Progenitor cell of endocrine pancreas (in vitro differentiated cells): ENCODE measurements at regions not wholly inside any gene's neighbourhood (a gene's known extent, or its start where the extent isn't known, plus 50 kb on each side); places are given as distances from the start of the nearest gene placed in this dataset.

Experiments used
- DNase-seq: peaks from one replicate; pipeline ENCODE4 v3.0.0; 2021; ENCODE audit warnings: low spot score; ENCODE audit not compliant: unreplicated experiment
- H3K27ac Mint-ChIP-seq: 2 replicates; pipeline ENCODE4 v1.8.0; 2021; ENCODE audit warnings: mild to moderate bottlenecking, moderate library complexity, mixed read lengths
- H3K27me3 Mint-ChIP-seq: 2 replicates; pipeline ENCODE4 v1.8.0; 2021; ENCODE audit warnings: mixed read lengths
- H3K36me3 Mint-ChIP-seq: 2 replicates; pipeline ENCODE4 v1.8.0; 2022; ENCODE audit warnings: mixed read lengths; ENCODE audit not compliant: insufficient read depth
- H3K4me1 Mint-ChIP-seq: 2 replicates; pipeline ENCODE4 v1.8.0; 2021; ENCODE audit warnings: low read depth, mixed read lengths
- H3K4me3 Mint-ChIP-seq: 2 replicates; pipeline ENCODE4 v1.8.0; 2021; ENCODE audit warnings: low read depth, mild to moderate bottlenecking, moderate library complexity, mixed read lengths
- H3K9me3 Mint-ChIP-seq: 2 replicates; pipeline ENCODE4 v1.8.0; 2021; ENCODE audit warnings: low read depth, mixed read lengths
- CTCF ChIP-seq: fragments of 200-600 bp; sonication (generic); IDR thresholded peaks from one replicate; pipeline ENCODE4 v1.5.0; 2021; ENCODE audit warnings: antibody characterized with exemption, mild to moderate bottlenecking; ENCODE audit not compliant: unreplicated experiment

- H3K27me3 Mint-ChIP-seq: peaks cover 8% of the 10 kb centered on the region
- no peak for DNase-seq
- peaks cover 2% of the 10 kb centered on the region for H3K4me1 Mint-ChIP-seq
- H3K9me3 Mint-ChIP-seq: no peaks in the 10 kb centered on the region
- TF ChIP-seq CTCF: no peak
- no peaks in the 10 kb centered on the region for H3K36me3 Mint-ChIP-seq
- H3K27ac Mint-ChIP-seq: no peak overlapping the region
- no peak overlapping the region for H3K4me3 Mint-ChIP-seq
These were observed 417.3 kb upstream of the MARCKS start for GRCh38 chr6:113439866-113440265.

GRCh38 chr6:113442040-113442439 lies 415.1 kb upstream of the MARCKS start:
- Mint-ChIP-seq H3K9me3 (no peaks in the 10 kb centered on the region), H3K4me3 (no peak overlapping the region), H3K4me1 (peaks cover 2% of the 10 kb centered on the region), H3K36me3 (no peaks in the 10 kb centered on the region), H3K27me3 (peaks cover 8% of the 10 kb centered on the region), H3K27ac (no peak overlapping the region)
- TF ChIP-seq CTCF: no peak
- DNase-seq: no peak

- H3K27me3 Mint-ChIP-seq: peaks cover 3% of the 10 kb centered on the region
- no peaks in the 10 kb centered on the region for H3K9me3 Mint-ChIP-seq
- DNase-seq: no peak
- H3K36me3 Mint-ChIP-seq: no peaks in the 10 kb centered on the region
- no peaks in the 10 kb centered on the region for H3K4me1 Mint-ChIP-seq
- TF ChIP-seq CTCF: no peak
- no peak overlapping the region for H3K27ac Mint-ChIP-seq
- no peak overlapping the region for H3K4me3 Mint-ChIP-seq
These were observed 411.9 kb upstream of the MARCKS start for GRCh38 chr6:113445201-113445600.

GRCh38 chr6:113447088-113447831 lies 409.9 kb upstream of the MARCKS start:
- no peak overlapping the region for H3K27ac Mint-ChIP-seq
- H3K4me3 Mint-ChIP-seq: no peak overlapping the region
- TF ChIP-seq CTCF: no peak
- no peaks in the 10 kb centered on the region for H3K4me1 Mint-ChIP-seq
- no peak for DNase-seq
- H3K9me3 Mint-ChIP-seq: no peaks in the 10 kb centered on the region
- no peaks in the 10 kb centered on the region for H3K36me3 Mint-ChIP-seq
- H3K27me3 Mint-ChIP-seq: no peaks in the 10 kb centered on the region

- Mint-ChIP-seq H3K4me3 (no peak overlapping the region), H3K36me3 (no peaks in the 10 kb centered on the region), H3K9me3 (no peaks in the 10 kb centered on the region), H3K4me1 (no peaks in the 10 kb centered on the region), H3K27ac (no peak overlapping the region), H3K27me3 (peaks cover under 1% of the 10 kb centered on the region)
- TF ChIP-seq CTCF: no peak
- DNase-seq: no peak
These were observed 408.1 kb upstream of the MARCKS start for GRCh38 chr6:113449051-113449450.
